ENCODE measurements at regions not wholly inside any gene's neighbourhood (a gene's known extent, or its start where the extent isn't known, plus 50 kb on each side); places are given as distances from the start of the nearest gene placed in this dataset.

DNA sequence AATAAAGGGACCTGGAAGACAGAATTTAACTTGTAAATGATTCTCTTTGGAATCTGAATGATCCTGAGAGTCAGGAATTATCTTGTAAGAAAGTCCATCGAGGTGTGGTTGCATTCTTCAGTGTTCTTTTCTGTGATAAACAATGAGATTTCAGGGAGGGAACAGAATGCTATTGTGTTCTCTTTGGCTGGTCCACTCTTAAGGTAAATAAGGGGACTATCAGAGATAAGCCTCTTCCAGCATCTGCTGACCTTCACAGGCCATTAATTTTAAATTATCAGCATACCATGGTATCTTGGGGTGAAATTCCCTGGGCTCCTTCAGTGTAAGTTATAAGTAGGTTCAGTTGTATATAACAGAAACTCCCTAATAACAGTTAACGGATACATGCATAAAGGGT is 107.1 kb upstream of the ARHGAP24 start:
- in situ Hi-C loops (cut with HindIII; ENCODE audit: low sequenced_read_pairs) = no loop called here
- no peak overlapping the region for H3K4me3 ChIP-seq (ENCODE audit: low read depth, low read length)
- TF ChIP-seq CTCF (IDR thresholded peaks at IDR 0.05; ENCODE audit: low read depth, low read length, missing control alignments) = no peak
- DNase-seq (ENCODE audit: low read depth) = no peak

GRCh38 chr4:85368240-85368639 is 106.7 kb upstream of the ARHGAP24 start:
- in situ Hi-C loops (cut with HindIII; ENCODE audit: low sequenced_read_pairs) = no loop called here
- H3K4me3 ChIP-seq (ENCODE audit: low read depth, low read length) = no peak overlapping the region
- DNase-seq (ENCODE audit: low read depth) = no peak
- no peak for TF ChIP-seq CTCF (IDR thresholded peaks at IDR 0.05; ENCODE audit: low read depth, low read length, missing control alignments)

GRCh38 chr4:85368932-85369331 is 106.0 kb upstream of the ARHGAP24 start:
- no peak overlapping the region for H3K4me3 ChIP-seq (ENCODE audit: low read depth, low read length)
- no peak for TF ChIP-seq CTCF (IDR thresholded peaks at IDR 0.05; ENCODE audit: low read depth, low read length, missing control alignments)
- DNase-seq (ENCODE audit: low read depth) = no peak
- in situ Hi-C loops (cut with HindIII; ENCODE audit: low sequenced_read_pairs) = no loop called here

DNA sequence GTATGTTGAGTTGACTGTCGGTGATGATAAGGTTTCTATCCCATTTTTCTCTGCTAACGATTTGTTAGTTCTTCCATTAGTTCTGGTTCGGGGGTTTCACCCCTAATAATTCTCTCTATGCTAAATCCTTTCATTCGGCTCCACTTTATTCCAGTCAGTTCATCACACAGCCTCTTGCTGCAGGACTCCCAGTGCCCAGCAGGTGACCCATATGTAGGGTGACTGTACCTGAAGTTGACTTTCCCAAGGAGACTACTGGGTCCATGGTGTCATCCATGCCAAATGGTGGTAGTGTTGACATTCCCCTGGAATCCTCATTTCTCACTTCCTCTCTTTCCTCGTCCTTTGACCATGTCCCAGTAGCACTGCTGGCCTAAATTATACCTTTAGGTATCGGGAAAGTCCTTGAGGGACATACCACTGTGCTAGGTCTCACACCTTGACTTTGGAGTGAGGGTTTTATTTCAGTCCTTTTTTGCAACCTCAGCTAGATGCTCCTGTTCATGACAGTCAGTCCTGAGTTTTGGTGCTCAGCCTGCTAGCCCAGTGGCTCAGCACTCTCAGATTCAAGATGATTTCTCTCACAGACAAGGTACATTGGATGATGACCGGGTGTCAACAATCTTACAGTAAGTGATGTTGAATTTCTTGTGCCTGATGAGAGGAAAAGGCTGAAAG is 105.1 kb upstream of the ARHGAP24 start:
- no peak overlapping the region for H3K4me3 ChIP-seq (ENCODE audit: low read depth, low read length)
- no peak for DNase-seq (ENCODE audit: low read depth)
- in situ Hi-C loops (cut with HindIII; ENCODE audit: low sequenced_read_pairs) = no loop called here
- TF ChIP-seq CTCF (IDR thresholded peaks at IDR 0.05; ENCODE audit: low read depth, low read length, missing control alignments) = peak; percentile 12

DNA sequence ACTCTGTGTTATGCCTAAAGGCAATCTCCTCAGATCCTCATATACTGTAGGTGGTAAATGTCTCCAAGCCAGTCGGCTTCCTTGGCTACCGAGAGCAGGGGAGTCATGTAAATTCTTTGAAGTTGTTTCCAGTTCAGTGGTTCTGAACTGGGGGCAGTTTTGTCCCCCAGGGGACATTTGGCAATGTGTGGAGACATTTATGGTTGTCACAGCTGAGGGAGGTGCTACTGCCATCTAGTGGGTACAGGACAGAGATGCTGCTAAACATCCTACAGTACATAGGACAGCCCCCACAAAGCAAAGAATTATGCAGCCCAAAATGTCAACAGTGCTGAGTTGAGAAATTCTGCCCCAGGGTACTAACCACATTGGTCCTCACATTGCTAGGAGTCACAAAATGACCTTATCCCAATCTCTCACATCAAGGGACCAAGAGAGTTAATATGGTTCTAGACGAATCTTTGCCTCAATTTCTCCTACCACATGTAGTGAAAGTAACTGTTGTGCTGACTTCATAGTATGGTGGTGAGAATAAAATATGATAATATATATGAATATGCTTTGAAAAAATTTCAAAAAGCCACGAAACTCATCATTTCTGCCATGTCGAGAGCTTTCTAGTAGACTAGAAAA is 104.4 kb upstream of the ARHGAP24 start:
- no peak overlapping the region for H3K4me3 ChIP-seq (ENCODE audit: low read depth, low read length)
- peak; percentile 13 for DNase-seq (ENCODE audit: low read depth)
- peak; percentile 86 for TF ChIP-seq CTCF (IDR thresholded peaks at IDR 0.05; ENCODE audit: low read depth, low read length, missing control alignments)
- in situ Hi-C loops (cut with HindIII; ENCODE audit: low sequenced_read_pairs) = no loop called here

DNA sequence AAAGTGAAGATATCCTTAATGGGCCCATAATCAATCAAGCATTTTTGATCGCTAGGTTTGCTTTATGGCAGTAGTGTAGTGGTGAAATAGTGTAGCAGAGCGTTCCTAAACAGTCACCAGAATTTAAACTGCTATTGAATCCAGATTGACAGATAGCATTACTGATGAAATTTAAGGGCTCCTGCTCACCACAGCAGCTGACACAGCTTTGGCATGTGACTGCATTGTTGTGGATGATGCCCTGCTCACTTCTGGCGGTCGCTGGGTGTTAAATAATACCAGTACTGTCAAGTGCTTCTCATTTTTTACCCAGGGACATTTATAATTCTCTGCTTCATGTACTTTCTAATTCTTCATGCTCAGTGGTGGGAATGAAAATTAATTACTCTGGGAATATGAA is 102.0 kb upstream of the ARHGAP24 start:
- no peak overlapping the region for H3K4me3 ChIP-seq (ENCODE audit: low read depth, low read length)
- TF ChIP-seq CTCF (IDR thresholded peaks at IDR 0.05; ENCODE audit: low read depth, low read length, missing control alignments) = no peak
- no peak for DNase-seq (ENCODE audit: low read depth)
- in situ Hi-C loops (cut with HindIII; ENCODE audit: low sequenced_read_pairs) = no loop called here
